ENCODE measurements at regions not wholly inside any gene's neighbourhood (a gene's known extent, or its start where the extent isn't known, plus 50 kb on each side); places are given as distances from the start of the nearest gene placed in this dataset.
A peak's percentile ranks its signal among the peaks of the same experiment; 100 is the strongest.

DNA sequence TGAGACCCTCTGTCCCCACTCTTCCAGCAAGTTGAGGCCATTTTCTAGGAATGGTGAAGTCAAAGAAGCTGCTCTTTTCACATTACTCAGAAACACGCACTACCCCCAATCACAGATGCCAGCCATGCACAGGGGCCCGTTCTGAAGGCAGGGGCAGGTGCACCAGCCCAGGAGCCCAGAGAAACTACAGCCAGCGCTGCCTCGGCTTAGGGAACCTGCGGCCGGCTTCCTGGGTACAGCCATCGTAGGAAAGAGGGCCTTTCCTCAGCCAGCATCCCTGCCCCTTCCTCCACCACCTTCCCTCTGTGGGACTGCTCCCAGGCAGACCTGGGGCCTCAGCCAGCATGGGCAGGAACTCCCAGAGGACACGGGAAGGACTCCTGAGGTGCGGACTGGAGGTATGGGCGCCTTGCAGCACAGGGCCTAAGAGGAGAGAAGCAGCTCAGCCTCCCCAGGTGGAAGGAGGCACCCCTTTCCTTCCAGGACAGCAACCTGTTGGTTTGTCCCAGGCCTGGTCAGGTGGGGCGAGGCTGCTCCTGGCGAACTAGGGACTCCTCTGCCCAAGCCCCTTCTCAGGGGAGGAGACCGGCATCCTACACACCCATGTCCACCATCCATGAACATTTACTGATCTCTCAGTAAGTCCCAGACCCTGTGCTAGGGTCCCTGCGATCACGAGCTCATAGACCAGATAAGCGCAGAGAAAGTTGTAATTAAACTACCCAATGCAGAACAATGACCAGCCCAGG, 99.0 kb upstream of the ID2 start:
- DNase-seq (peak in 2 of 6 donors; percentile 22 to 62), ATAC-seq (no peak), FAIRE-seq (no peak)
- Histone ChIP-seq H3K27me3 (no peaks in the 10 kb centered on the region), H3K27ac (peak overlapping the region; percentile 59 to 80 (median 72)), H3K9me3 (no peaks in the 10 kb centered on the region), H3K4me1 (peaks cover 0 to 10% (median 5%) of the 10 kb centered on the region in 3 donors), H3K36me3 (no peaks in the 10 kb centered on the region), H3K4me3 (peak overlapping the region in 2 of 4 donors; percentile 8 to 29)
- 85 to 89% methylated on average over 16 of the region's 16 CpGs for WGBS, 2 donors
- intact Hi-C loops (cut with DNase I) = no loop called here
- TF ChIP-seq, protein P1, sequence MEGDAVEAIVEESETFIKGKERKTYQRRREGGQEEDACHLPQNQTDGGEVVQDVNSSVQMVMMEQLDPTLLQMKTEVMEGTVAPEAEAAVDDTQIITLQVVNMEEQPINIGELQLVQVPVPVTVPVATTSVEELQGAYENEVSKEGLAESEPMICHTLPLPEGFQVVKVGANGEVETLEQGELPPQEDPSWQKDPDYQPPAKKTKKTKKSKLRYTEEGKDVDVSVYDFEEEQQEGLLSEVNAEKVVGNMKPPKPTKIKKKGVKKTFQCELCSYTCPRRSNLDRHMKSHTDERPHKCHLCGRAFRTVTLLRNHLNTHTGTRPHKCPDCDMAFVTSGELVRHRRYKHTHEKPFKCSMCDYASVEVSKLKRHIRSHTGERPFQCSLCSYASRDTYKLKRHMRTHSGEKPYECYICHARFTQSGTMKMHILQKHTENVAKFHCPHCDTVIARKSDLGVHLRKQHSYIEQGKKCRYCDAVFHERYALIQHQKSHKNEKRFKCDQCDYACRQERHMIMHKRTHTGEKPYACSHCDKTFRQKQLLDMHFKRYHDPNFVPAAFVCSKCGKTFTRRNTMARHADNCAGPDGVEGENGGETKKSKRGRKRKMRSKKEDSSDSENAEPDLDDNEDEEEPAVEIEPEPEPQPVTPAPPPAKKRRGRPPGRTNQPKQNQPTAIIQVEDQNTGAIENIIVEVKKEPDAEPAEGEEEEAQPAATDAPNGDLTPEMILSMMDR (IDR thresholded peaks at IDR 0.05) = no peak

DNA sequence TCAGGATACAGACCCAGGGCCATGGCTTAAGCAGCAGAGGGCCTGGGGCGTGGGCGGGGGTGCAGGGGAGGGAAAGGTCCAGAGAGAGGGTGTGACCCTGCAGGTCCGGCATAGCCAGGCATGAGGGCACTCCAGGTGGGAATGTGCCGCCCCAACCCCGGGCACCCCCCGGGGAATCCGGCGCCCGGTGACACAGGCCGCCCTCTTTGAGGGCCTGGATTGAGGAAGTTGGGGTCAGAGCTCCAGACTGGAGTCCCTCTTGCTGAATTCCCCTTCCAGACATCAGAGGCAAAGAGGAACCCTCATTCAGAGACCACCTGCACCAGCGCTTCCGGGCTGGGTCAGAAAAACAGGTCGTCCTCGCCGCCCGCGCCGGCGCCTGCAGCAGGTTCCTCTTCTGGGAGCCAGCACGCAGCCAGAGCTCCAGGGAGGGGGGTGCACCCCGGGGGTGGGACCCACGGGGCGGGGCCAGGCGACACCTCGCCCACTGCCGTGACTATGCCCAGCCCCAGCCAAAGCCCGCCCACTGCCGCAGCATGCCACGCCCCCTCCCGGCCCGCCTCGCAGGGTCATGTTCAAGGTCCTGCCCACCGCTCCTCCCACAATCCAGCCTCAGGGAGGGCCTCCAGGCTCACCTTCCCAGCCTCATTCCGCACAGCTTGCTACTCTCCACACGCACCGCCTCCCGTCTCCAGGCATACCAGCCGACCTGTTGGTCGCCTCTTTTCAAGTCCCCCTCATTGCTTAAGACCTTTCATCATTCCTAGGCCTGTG, 98.3 kb upstream of the ID2 start:
- TF ChIP-seq, protein P1 (IDR thresholded peaks at IDR 0.05) = no peak
- 19 to 25% methylated on average over 35 to 39 of the region's 39 CpGs for WGBS, 2 donors
- ATAC-seq = peak; percentile 97 to 98 (median 98)
- no peaks in the 10 kb centered on the region for H3K36me3 ChIP-seq
- H3K4me1 ChIP-seq = peaks cover 0 to 10% (median 5%) of the 10 kb centered on the region in 3 donors
- peak overlapping the region; percentile 59 to 80 (median 72) for H3K27ac ChIP-seq
- H3K9me3 ChIP-seq = no peaks in the 10 kb centered on the region
- DNase-seq = peak; percentile 98 to 99 (median 99)
- H3K27me3 ChIP-seq = no peaks in the 10 kb centered on the region
- peak overlapping the region in 2 of 4 donors; percentile 8 to 29 for H3K4me3 ChIP-seq
- intact Hi-C loops (cut with DNase I) = no loop called here
- no peak for FAIRE-seq

DNA sequence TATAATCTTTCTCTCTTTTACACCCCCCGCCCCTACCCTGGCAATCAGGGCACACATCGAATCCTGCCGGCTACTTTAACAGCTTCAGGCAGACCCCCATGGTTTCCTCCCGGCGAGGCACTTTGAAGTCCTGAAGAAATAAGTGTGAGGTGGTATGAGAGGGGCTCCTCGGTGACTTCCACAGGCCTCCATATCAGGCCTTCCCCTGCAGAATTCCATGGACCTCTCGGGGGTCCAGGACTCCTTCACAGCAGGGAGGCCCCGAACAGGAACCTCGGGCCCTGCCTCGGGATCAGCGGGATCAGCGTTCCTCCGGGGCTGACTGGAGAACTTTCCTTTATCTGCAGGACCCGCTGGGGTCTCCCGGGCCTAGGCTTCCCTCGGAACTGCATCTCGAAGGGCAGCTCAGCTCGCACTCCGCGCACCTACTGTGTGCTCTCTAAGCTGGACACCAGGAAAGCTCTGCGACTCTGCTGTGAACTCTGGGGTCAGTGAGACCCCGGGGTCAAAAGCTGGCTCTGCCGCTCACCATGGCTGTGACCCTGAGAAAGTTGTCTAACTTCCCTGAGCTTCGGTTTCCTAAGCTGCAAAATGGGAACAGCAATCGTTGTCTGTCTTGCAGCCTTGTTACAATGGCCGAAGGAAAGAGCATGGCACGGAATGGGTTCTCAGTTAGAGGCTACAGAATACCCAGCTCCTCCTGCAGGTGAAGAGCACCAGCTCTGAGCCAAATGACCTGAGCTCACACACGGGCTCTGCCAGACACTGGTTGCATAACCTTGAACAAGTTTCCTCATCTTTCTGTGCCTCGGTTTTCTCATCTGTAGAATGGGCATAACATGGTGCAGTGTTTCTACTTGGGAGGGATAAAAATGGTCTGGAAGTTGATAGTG, 97.4 kb upstream of the ID2 start:
- TF ChIP-seq, protein P1 (IDR thresholded peaks at IDR 0.05) = no peak
- FAIRE-seq = no peak
- Histone ChIP-seq H3K4me1 (peaks cover 0 to 10% (median 5%) of the 10 kb centered on the region in 3 donors), H3K27ac (peak overlapping the region in 3 of 4 donors; percentile 52 to 80 (median 80)), H3K27me3 (no peaks in the 10 kb centered on the region), H3K9me3 (no peaks in the 10 kb centered on the region), H3K36me3 (no peaks in the 10 kb centered on the region), H3K4me3 (peak overlapping the region in 1 of 4 donors; percentile 29)
- peak in 1 of 4 donors; percentile 4 for ATAC-seq
- DNase-seq = peak in 1 of 6 donors; percentile 67
- intact Hi-C loops (cut with DNase I) = no loop called here
- 54 to 55% methylated on average over 29 of the region's 29 CpGs for WGBS, 2 donors

DNA sequence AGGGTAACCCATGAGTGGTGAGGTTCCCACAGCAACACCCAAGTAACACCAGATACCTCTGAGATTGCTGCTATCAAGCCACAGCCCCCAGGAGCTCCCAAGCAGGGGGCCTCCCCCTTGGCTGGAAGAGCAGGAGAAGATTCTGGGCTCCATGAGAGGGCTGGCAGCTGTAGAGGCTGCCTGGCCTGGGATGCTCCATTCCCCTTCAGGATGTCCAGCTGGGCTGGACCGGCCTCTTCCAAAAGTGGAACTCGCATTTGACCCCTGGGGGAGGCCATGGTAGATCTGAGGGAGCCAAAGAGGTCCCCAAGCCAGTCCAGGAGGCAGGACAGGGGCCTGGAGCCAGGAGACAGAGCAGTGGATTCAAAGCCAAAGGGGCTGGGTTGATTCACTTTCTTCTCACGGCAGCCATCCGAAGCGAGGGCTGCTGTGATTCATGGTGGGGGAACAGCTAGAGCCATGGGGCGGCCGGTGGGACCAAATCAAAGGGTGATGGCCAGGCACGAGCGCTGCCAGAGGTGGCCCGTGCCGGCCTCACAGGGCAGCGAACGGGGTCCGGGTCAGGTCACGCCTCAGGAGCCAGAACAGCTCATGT, 95.3 kb upstream of the ID2 start:
- intact Hi-C loops (cut with DNase I) = no loop called here
- no peaks in the 10 kb centered on the region for H3K9me3 ChIP-seq
- FAIRE-seq = no peak
- peaks cover 0 to 10% (median 5%) of the 10 kb centered on the region in 3 donors for H3K4me1 ChIP-seq
- no peak overlapping the region for H3K27ac ChIP-seq
- H3K4me3 ChIP-seq = no peak overlapping the region
- no peaks in the 10 kb centered on the region for H3K36me3 ChIP-seq
- peak in 1 of 6 donors; percentile 40 for DNase-seq
- no peaks in the 10 kb centered on the region for H3K27me3 ChIP-seq
- TF ChIP-seq, protein P1 (IDR thresholded peaks at IDR 0.05) = no peak
- no peak for ATAC-seq
- WGBS, 2 donors = 89 to 92% methylated on average over 15 of the region's 15 CpGs
